Neural cell (in vitro differentiated cells): ENCODE measurements at regions not wholly inside any gene's neighbourhood (a gene's known extent, or its start where the extent isn't known, plus 50 kb on each side); places are given as distances from the start of the nearest gene placed in this dataset.

ENCODE experiments used
- H2AFZ ChIP-seq: fragments of 200-600, 300-800 bp; sonication (generic), shearing (Covaris generic); 2 replicates; pipeline ENCODE4 v1.6.0; 2014; ENCODE audit warnings: low read depth, mild to moderate bottlenecking, antibody characterized with exemption, low read length, moderate library complexity
- H3F3A ChIP-seq: fragments of 200-600 bp; shearing (Covaris generic); 2 replicates; pipeline ENCODE4 v1.6.1; 2016; ENCODE audit warnings: mild to moderate bottlenecking, moderate library complexity, mixed read lengths, antibody characterized with exemption, low read length; ENCODE audit not compliant: insufficient read depth, poor library complexity, severe bottlenecking
- H3K27ac ChIP-seq: fragments of 200-600, 300-800 bp; sonication (generic), shearing (Covaris generic); 2 replicates; pipeline ENCODE4 v1.5.1; 2014; ENCODE audit warnings: mild to moderate bottlenecking, low read length, moderate library complexity
- H3K27me3 ChIP-seq: fragments of 300-800, 200-600 bp; sonication (generic), shearing (Covaris generic); 2 replicates; pipeline ENCODE4 v1.6.0; 2014; ENCODE audit warnings: mild to moderate bottlenecking, low read depth, low read length, moderate library complexity; ENCODE audit not compliant: insufficient read depth
- H3K36me3 ChIP-seq: fragments of 300-800, 200-600 bp; sonication (generic), shearing (Covaris generic); 2 replicates; pipeline ENCODE4 v1.5.1; 2014; ENCODE audit warnings: mild to moderate bottlenecking, antibody characterized with exemption, low read length, moderate library complexity; ENCODE audit not compliant: insufficient read depth
- H3K4me2 ChIP-seq: fragments of 300-800, 200-600 bp; sonication (generic), shearing (Covaris generic); 2 replicates; pipeline ENCODE4 v1.6.0; 2014; ENCODE audit warnings: mild to moderate bottlenecking, low read length
- H3K4me3 ChIP-seq: fragments of 300-800, 200-600 bp; sonication (generic), shearing (Covaris generic); 2 replicates; pipeline ENCODE4 v1.5.1; 2014; ENCODE audit warnings: mild to moderate bottlenecking, low read length, moderate library complexity
- H3K79me2 ChIP-seq: fragments of 200-600 bp; shearing (Covaris generic); replicated peaks from 2 replicates; pipeline ENCODE4 v1.6.0; 2014; ENCODE audit warnings: mild to moderate bottlenecking, low read length, moderate library complexity; ENCODE audit not compliant: insufficient read depth
- H3K9ac ChIP-seq: fragments of 300-800, 200-600 bp; sonication (generic), shearing (Covaris generic); 2 replicates; pipeline ENCODE4 v1.6.1; 2016; ENCODE audit warnings: mild to moderate bottlenecking, low read length, mixed read lengths
- H3K9me2 ChIP-seq: fragments of 200-600 bp; shearing (Covaris generic); 2 replicates; pipeline ENCODE4 v1.6.1; 2016; ENCODE audit warnings: mild to moderate bottlenecking, low read length, mixed read lengths; ENCODE audit not compliant: insufficient read depth
- H3K9me3 ChIP-seq: fragments of 200-600, 300-800 bp; sonication (generic), shearing (Covaris generic); 2 replicates; pipeline ENCODE4 v1.6.1; 2016; ENCODE audit warnings: mild to moderate bottlenecking, mixed run types, low read length, moderate library complexity, mixed read lengths
- H4K20me1 ChIP-seq: fragments of 200-600 bp; shearing (Covaris generic); 2 replicates; pipeline ENCODE4 v1.6.1; 2016; ENCODE audit warnings: mild to moderate bottlenecking, mixed run types; ENCODE audit not compliant: insufficient read depth
- EP300 ChIP-seq: fragments of 450-650 bp; conservative IDR thresholded peaks from 2 replicates; pipeline ENCODE4 v1.6.1; 2014; ENCODE audit warnings: antibody characterized with exemption, mild to moderate bottlenecking, moderate library complexity; ENCODE audit not compliant: poor library complexity, severe bottlenecking
- EZH2 ChIP-seq: fragments of 200-600, 300-800 bp; shearing (Covaris generic), sonication (generic); IDR thresholded peaks from 2 replicates; pipeline ENCODE4 v1.6.1; 2014; ENCODE audit warnings: antibody characterized with exemption, low read length, borderline replicate concordance, mild to moderate bottlenecking; ENCODE audit not compliant: insufficient read depth, poor library complexity, severe bottlenecking
- MXI1 ChIP-seq: fragments of 450-650 bp; conservative IDR thresholded peaks from 2 replicates; pipeline ENCODE4 v1.6.1; 2014; ENCODE audit warnings: antibody characterized with exemption, mild to moderate bottlenecking; ENCODE audit not compliant: poor library complexity, severe bottlenecking
- POLR2AphosphoS5 ChIP-seq: IDR thresholded peaks from 2 replicates; pipeline ENCODE4 v1.6.1; 2012
- RAD21 ChIP-seq: fragments of 450-650 bp; conservative IDR thresholded peaks from 2 replicates; pipeline ENCODE4 v1.6.1; 2014; ENCODE audit warnings: antibody characterized with exemption, mild to moderate bottlenecking, moderate library complexity
- SMC3 ChIP-seq: fragments of 450-650 bp; conservative IDR thresholded peaks from 2 replicates; pipeline ENCODE4 v1.6.1; 2014; ENCODE audit warnings: antibody characterized with exemption, mild to moderate bottlenecking, moderate library complexity; ENCODE audit not compliant: poor library complexity
- TAF1 ChIP-seq: IDR thresholded peaks from 2 replicates; pipeline ENCODE4 v1.6.1; 2012; ENCODE audit warnings: low read depth
- TF ChIP-seq, protein P1 (sequence below): fragments of 450-650 bp; IDR thresholded peaks from 2 replicates; pipeline ENCODE4 v1.5.1; 2014; ENCODE audit warnings: antibody characterized with exemption, mild to moderate bottlenecking, moderate library complexity; ENCODE audit not compliant: poor library complexity, severe bottlenecking
- TF ChIP-seq, protein P2 (sequence below): IDR thresholded peaks from 2 replicates; pipeline ENCODE4 v1.6.1; 2012; ENCODE audit warnings: borderline replicate concordance

DNA sequence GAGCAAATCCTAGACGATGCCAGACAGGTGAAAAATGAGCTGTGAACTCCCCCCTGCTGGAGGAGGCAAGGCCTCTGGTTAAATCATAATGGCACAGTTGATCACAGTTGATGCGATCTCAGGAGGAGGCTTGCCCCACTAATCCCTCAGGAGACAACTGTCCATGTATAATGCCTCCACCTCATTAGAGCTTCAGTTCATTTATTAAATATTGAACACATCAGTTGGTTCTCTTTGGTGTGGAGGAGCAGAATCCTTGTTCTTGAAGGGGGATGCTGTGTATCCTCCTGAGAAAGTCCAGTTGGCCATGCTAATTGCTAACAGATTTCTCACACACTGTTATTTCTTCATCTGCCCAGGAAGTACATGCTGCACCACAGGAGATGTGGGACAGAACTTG lies 290.5 kb downstream of the IGSF11 start:
- H3K4me2 ChIP-seq = no peak overlapping the region
- no peaks in the 10 kb centered on the region for H3F3A ChIP-seq
- no peaks in the 10 kb centered on the region for H3K27me3 ChIP-seq
- no peak overlapping the region for H3K27ac ChIP-seq
- no peaks in the 10 kb centered on the region for H3K9me2 ChIP-seq
- H3K9ac ChIP-seq = no peak overlapping the region
- no peaks in the 10 kb centered on the region for H3K36me3 ChIP-seq
- H3K79me2 ChIP-seq = no peaks in the 10 kb centered on the region
- H3K9me3 ChIP-seq = no peaks in the 10 kb centered on the region
- no peaks in the 10 kb centered on the region for H4K20me1 ChIP-seq
- no peak overlapping the region for H2AFZ ChIP-seq
- H3K4me3 ChIP-seq = no peak overlapping the region
- no peak for TF ChIP-seq EP300
- no peak for TF ChIP-seq TAF1
- TF ChIP-seq POLR2AphosphoS5 = no peak
- no peak for TF ChIP-seq MXI1
- TF ChIP-seq, protein P1, sequence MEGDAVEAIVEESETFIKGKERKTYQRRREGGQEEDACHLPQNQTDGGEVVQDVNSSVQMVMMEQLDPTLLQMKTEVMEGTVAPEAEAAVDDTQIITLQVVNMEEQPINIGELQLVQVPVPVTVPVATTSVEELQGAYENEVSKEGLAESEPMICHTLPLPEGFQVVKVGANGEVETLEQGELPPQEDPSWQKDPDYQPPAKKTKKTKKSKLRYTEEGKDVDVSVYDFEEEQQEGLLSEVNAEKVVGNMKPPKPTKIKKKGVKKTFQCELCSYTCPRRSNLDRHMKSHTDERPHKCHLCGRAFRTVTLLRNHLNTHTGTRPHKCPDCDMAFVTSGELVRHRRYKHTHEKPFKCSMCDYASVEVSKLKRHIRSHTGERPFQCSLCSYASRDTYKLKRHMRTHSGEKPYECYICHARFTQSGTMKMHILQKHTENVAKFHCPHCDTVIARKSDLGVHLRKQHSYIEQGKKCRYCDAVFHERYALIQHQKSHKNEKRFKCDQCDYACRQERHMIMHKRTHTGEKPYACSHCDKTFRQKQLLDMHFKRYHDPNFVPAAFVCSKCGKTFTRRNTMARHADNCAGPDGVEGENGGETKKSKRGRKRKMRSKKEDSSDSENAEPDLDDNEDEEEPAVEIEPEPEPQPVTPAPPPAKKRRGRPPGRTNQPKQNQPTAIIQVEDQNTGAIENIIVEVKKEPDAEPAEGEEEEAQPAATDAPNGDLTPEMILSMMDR = no peak
- TF ChIP-seq SMC3 = no peak
- TF ChIP-seq RAD21 = no peak
- TF ChIP-seq EZH2 = no peak
- TF ChIP-seq, protein P2, sequence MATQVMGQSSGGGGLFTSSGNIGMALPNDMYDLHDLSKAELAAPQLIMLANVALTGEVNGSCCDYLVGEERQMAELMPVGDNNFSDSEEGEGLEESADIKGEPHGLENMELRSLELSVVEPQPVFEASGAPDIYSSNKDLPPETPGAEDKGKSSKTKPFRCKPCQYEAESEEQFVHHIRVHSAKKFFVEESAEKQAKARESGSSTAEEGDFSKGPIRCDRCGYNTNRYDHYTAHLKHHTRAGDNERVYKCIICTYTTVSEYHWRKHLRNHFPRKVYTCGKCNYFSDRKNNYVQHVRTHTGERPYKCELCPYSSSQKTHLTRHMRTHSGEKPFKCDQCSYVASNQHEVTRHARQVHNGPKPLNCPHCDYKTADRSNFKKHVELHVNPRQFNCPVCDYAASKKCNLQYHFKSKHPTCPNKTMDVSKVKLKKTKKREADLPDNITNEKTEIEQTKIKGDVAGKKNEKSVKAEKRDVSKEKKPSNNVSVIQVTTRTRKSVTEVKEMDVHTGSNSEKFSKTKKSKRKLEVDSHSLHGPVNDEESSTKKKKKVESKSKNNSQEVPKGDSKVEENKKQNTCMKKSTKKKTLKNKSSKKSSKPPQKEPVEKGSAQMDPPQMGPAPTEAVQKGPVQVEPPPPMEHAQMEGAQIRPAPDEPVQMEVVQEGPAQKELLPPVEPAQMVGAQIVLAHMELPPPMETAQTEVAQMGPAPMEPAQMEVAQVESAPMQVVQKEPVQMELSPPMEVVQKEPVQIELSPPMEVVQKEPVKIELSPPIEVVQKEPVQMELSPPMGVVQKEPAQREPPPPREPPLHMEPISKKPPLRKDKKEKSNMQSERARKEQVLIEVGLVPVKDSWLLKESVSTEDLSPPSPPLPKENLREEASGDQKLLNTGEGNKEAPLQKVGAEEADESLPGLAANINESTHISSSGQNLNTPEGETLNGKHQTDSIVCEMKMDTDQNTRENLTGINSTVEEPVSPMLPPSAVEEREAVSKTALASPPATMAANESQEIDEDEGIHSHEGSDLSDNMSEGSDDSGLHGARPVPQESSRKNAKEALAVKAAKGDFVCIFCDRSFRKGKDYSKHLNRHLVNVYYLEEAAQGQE = no peak

DNA sequence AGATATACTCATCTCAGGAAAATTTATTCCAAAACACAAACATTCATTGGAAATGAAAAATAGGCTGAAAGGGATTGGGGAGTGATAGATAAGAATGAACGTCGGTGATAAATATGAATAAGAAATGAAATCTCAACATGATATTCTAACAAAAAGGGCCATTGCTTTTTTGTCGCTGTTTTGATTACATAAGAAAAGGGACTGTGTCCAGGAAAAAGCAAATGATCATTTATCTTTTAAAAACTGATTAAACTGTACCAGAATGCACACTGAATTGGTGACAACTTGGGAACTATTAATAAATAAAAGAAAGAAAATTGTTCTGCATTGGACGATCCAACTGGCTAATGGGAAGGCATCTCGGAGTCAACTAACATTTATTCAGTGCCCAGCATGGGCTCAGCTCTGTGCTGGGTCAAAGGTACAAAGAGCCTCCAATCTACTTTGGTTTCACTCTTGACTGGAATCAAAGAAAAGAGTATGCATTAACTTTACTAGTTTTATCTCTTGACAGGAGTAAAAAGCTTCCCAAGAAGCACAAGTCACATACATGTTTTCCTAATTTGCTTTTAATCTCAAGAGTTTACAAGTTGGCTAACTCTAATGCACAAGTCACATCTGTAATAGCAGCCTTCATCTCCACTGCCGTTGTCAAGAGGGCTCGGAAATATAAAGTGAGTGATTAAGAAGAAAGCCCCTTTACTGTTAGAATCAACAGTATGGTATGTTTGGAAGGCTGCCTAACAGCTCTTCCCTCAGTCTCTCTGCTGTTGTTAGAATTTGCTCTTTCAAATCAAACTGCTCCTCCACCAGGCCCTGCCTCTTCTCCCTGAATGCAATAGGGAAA lies 280.0 kb downstream of the IGSF11 start:
- Histone ChIP-seq H3K4me3 (no peak overlapping the region), H3K9ac (no peak overlapping the region), H4K20me1 (no peaks in the 10 kb centered on the region), H3K36me3 (no peaks in the 10 kb centered on the region), H3F3A (no peaks in the 10 kb centered on the region), H3K79me2 (no peaks in the 10 kb centered on the region), H3K9me2 (no peaks in the 10 kb centered on the region), H3K9me3 (no peaks in the 10 kb centered on the region), H3K4me2 (no peak overlapping the region), H2AFZ (no peak overlapping the region), H3K27ac (no peak overlapping the region), H3K27me3 (no peaks in the 10 kb centered on the region)
- TF ChIP-seq EP300 (no peak), EZH2 (no peak), SMC3 (no peak), POLR2AphosphoS5 (no peak), TAF1 (no peak), RAD21 (no peak), MXI1 (no peak)
- TF ChIP-seq, protein P2 = no peak
- TF ChIP-seq, protein P1 = no peak
